Endothelial cell of umbilical vein (primary cell): ENCODE measurements at regions not wholly inside any gene's neighbourhood (a gene's known extent, or its start where the extent isn't known, plus 50 kb on each side); places are given as distances from the start of the nearest gene placed in this dataset.

ENCODE experiments used
- BruUV-seq: library from RNA; stranded (reverse); fragments of 400-500 nt; replicated peaks from 2 replicates; lab custom pipeline; 2021; lab: Mats Ljungman, UMichigan
- CTCF ChIA-PET: fragments of 300-600, 350-600 bp; sonication (Branson Sonifier 250); formaldehyde crosslinking; loops from one replicate; lab custom pipeline; 2021; ENCODE audit warnings: antibody characterized with exemption, inconsistent platforms; lab: Charles Lee
- POLR2A ChIA-PET: fragments of 300-600, 350-600 bp; sonication (Branson Sonifier 250); formaldehyde crosslinking; loops from one replicate; lab custom pipeline; 2021; ENCODE audit warnings: antibody characterized with exemption, inconsistent platforms; lab: Charles Lee
- DNase-seq: peaks from one replicate; pipeline ENCODE4 v3.0.0-alpha.2; 2011; ENCODE audit warnings: low read depth, low spot score
- FAIRE-seq: peaks from 2 replicates; lab custom pipeline; 2011; peaks lifted over from hg19 to GRCh38; lab: Jason Lieb, UNC
- H2AFZ ChIP-seq: 2 replicates; pipeline ENCODE4 v1.6.0; 2012; ENCODE audit warnings: low read depth, low read length, control low read depth, inconsistent platforms
- H3K27ac ChIP-seq: 2 replicates; pipeline ENCODE4 v1.5.1; 2011; ENCODE audit warnings: low read depth, mild to moderate bottlenecking, control low read depth, low read length, moderate library complexity; ENCODE audit not compliant: insufficient read depth
- H3K27me3 ChIP-seq, 2 experiments: 2 replicates each; pipeline versions ENCODE4 v1.6.0 to v1.6.1; 2011; ENCODE audit warnings: low read length in 2 of 2, mixed read lengths in 1 of 2; ENCODE audit not compliant: control insufficient read depth in 2 of 2, insufficient read depth in 2 of 2
- H3K36me3 ChIP-seq, 2 experiments: 2 replicates in 1 of 2; 3 replicates in 1 of 2; pipeline ENCODE4 v1.5.1; 2011; ENCODE audit warnings: low read length in 2 of 2, mild to moderate bottlenecking in 1 of 2, moderate library complexity in 1 of 2; ENCODE audit not compliant: control insufficient read depth in 2 of 2, insufficient read depth in 2 of 2; ENCODE audit errors: extremely low read depth in 1 of 2
- H3K4me1 ChIP-seq: 3 replicates; pipeline ENCODE4 v1.5.1; 2011; ENCODE audit warnings: mild to moderate bottlenecking, low read length; ENCODE audit not compliant: control insufficient read depth, insufficient read depth; ENCODE audit errors: extremely low read depth
- H3K4me2 ChIP-seq: 2 replicates; pipeline ENCODE4 v1.6.1; 2011; ENCODE audit warnings: low read length, control low read depth, mixed read lengths; ENCODE audit not compliant: insufficient read depth
- H3K4me3 ChIP-seq, 3 experiments: fragments of 200-600 bp in 1 of 3; sonication (generic), shearing (Covaris generic) in 1 of 3; replicated peaks in 1 of 3; 2 replicates each; pipeline ENCODE4 v1.5.1; 2011 to 2016; ENCODE audit warnings: control low read depth in 3 of 3, low read length in 3 of 3, mild to moderate bottlenecking in 2 of 3, inconsistent platforms in 1 of 3, low read depth in 1 of 3, moderate library complexity in 1 of 3; ENCODE audit not compliant: insufficient read depth in 1 of 3
- H3K79me2 ChIP-seq: 2 replicates; pipeline ENCODE4 v1.6.0; 2012; ENCODE audit warnings: low read length, inconsistent platforms; ENCODE audit not compliant: control insufficient read depth, insufficient read depth
- H3K9ac ChIP-seq: replicated peaks from 2 replicates; pipeline ENCODE3; 2011; ENCODE audit warnings: low read length, control low read depth; ENCODE audit not compliant: insufficient read depth; ENCODE audit errors: extremely low read depth
- H3K9me1 ChIP-seq: replicated peaks from 3 replicates; pipeline ENCODE4 v1.6.0; 2011; ENCODE audit warnings: mild to moderate bottlenecking, low read length; ENCODE audit not compliant: control insufficient read depth, insufficient read depth; ENCODE audit errors: extremely low read depth
- H3K9me3 ChIP-seq: replicated peaks from 2 replicates; pipeline ENCODE4 v1.5.1; 2012; ENCODE audit warnings: low read length, inconsistent platforms; ENCODE audit not compliant: control insufficient read depth, insufficient read depth
- H4K20me1 ChIP-seq: replicated peaks from 2 replicates; pipeline ENCODE3; 2011; ENCODE audit warnings: mild to moderate bottlenecking, low read length; ENCODE audit not compliant: control insufficient read depth, insufficient read depth; ENCODE audit errors: extremely low read depth
- CTCF ChIP-seq, 2 donors: IDR thresholded peaks; 1 replicate in 1 of 2; 2 replicates in 1 of 2; pipeline ENCODE4 v1.5.1; 2011; ENCODE audit warnings: low read length in 2 of 2, mild to moderate bottlenecking in 2 of 2, moderate library complexity in 2 of 2, control low read depth in 1 of 2, inconsistent platforms in 1 of 2, low read depth in 1 of 2; ENCODE audit not compliant: insufficient read depth in 1 of 2; ENCODE audit errors: extremely low read depth in 1 of 2
- EZH2 ChIP-seq: IDR thresholded peaks from 2 replicates; pipeline ENCODE4 v1.6.1; 2012; ENCODE audit warnings: borderline replicate concordance, low read depth, mild to moderate bottlenecking, moderate library complexity, low read length, inconsistent platforms; ENCODE audit not compliant: severe bottlenecking
- FOS ChIP-seq: IDR thresholded peaks from 2 replicates; pipeline ENCODE4 v1.6.1; 2011; ENCODE audit warnings: mild to moderate bottlenecking, low read length, moderate library complexity, borderline replicate concordance; ENCODE audit not compliant: insufficient read depth
- GATA2 ChIP-seq: IDR thresholded peaks from 2 replicates; pipeline ENCODE4 v1.7.0; 2011; ENCODE audit warnings: low read depth, mild to moderate bottlenecking, moderate library complexity, mixed read lengths, low read length; ENCODE audit not compliant: insufficient read length, insufficient read depth
- JUN ChIP-seq: IDR thresholded peaks from 2 replicates; pipeline ENCODE4 v1.6.1; 2011; ENCODE audit warnings: borderline replicate concordance, low read depth; ENCODE audit not compliant: insufficient read length, insufficient read depth
- MAX ChIP-seq: IDR thresholded peaks from 2 replicates; pipeline ENCODE4 v1.6.1; 2011; ENCODE audit not compliant: insufficient read depth, insufficient read length
- MYC ChIP-seq: IDR thresholded peaks from one replicate; pipeline ENCODE4 v1.6.1; 2011; ENCODE audit warnings: mild to moderate bottlenecking, low read depth, low read length
- POLR2A ChIP-seq: IDR thresholded peaks from 2 replicates; pipeline ENCODE4 v1.6.1; 2012; ENCODE audit warnings: low read depth, mild to moderate bottlenecking, control low read depth, low read length
- POLR2AphosphoS5 ChIP-seq: IDR thresholded peaks from 2 replicates; pipeline ENCODE4 v1.6.1; 2012; ENCODE audit warnings: low read depth, mild to moderate bottlenecking, control low read depth, low read length, moderate library complexity; ENCODE audit not compliant: insufficient read depth
- dilution Hi-C: fragments of 300-500 bp; cut with MboI; formaldehyde crosslinking; loops from one replicate; pipeline ENCODE4 v1.15.0; 2019; ENCODE audit warnings: low sequenced_read_pairs; ENCODE audit not compliant: extremely low pct_ligation_motif_present
- intact Hi-C: fragments of 100-400 bp; cut with micrococcal nuclease; formaldehyde crosslinking; loops from one replicate; pipeline ENCODE4 v1.10.0; 2022

GRCh38 chr1:234702342-234703000 is 92.5 kb upstream of the IRF2BP2 start:
- peak; percentile 92 for FAIRE-seq
- CTCF ChIA-PET = interaction anchor here (0.7 to 2.3 kb wide), 10 partner anchors 9 to 203 kb away, joined by 3 to 11 read pairs (median 3); no protein-coding TSS in a partner anchor

GRCh38 chr1:234701737-234702341 is 91.9 kb upstream of the IRF2BP2 start:
- POLR2A ChIA-PET = no interaction called here
- H3K9me1 ChIP-seq = no peaks in the 10 kb centered on the region
- CTCF ChIA-PET = interaction anchor here (1.0 to 2.3 kb wide), 5 partner anchors 8 to 202 kb away, joined by 3 to 11 read pairs (median 4); no protein-coding TSS in a partner anchor
- H3K79me2 ChIP-seq = no peaks in the 10 kb centered on the region
- no peaks in the 10 kb centered on the region for H3K27me3 ChIP-seq
- no peak for FAIRE-seq
- H2AFZ ChIP-seq = no peak overlapping the region
- no peak for DNase-seq
- H3K4me2 ChIP-seq = no peak overlapping the region
- peaks cover 9% of the 10 kb centered on the region for H3K4me1 ChIP-seq
- no TSS peak for BruUV-seq
- H3K9me3 ChIP-seq = no peaks in the 10 kb centered on the region
- H3K36me3 ChIP-seq = no peaks in the 10 kb centered on the region
- no peak overlapping the region for H3K4me3 ChIP-seq
- TF ChIP-seq MYC = no peak
- TF ChIP-seq MAX = no peak
- no peak for TF ChIP-seq EZH2
- no peak for TF ChIP-seq FOS
- TF ChIP-seq JUN = no peak
- no peak for TF ChIP-seq GATA2
- no peak for TF ChIP-seq POLR2AphosphoS5
- TF ChIP-seq POLR2A = no peak
- no peak for TF ChIP-seq CTCF (IDR thresholded peaks at IDR 0.05; ENCODE audit: extremely low read depth in 1 of 2, insufficient read depth in 1 of 2, low read depth in 1 of 2, low read length in 2 of 2)
- intact Hi-C loops = no loop called here
- no peaks in the 10 kb centered on the region for H4K20me1 ChIP-seq
- H3K27ac ChIP-seq = no peak overlapping the region
- no peak overlapping the region for H3K9ac ChIP-seq
- dilution Hi-C loops = no loop called here

More at GRCh38 chr1:234702342-234703000, 92.5 kb upstream of the IRF2BP2 start:
- no peaks in the 10 kb centered on the region for H3K79me2 ChIP-seq
- no peaks in the 10 kb centered on the region for H3K27me3 ChIP-seq
- no peaks in the 10 kb centered on the region for H3K9me1 ChIP-seq
- H3K4me3 ChIP-seq = no peak overlapping the region
- intact Hi-C loops = no loop called here
- H3K9me3 ChIP-seq = no peaks in the 10 kb centered on the region
- no peak for TF ChIP-seq MAX
- no peak for TF ChIP-seq EZH2
- TF ChIP-seq MYC = no peak
- TF ChIP-seq GATA2 = no peak
- TF ChIP-seq FOS = peak; percentile 27
- no peak overlapping the region for H3K9ac ChIP-seq
- H4K20me1 ChIP-seq = no peaks in the 10 kb centered on the region
- POLR2A ChIA-PET = no interaction called here
- BruUV-seq = no TSS peak
- H3K4me1 ChIP-seq = peaks cover 9% of the 10 kb centered on the region
- no peaks in the 10 kb centered on the region for H3K36me3 ChIP-seq
- DNase-seq = peak; percentile 56
- no peak overlapping the region for H3K4me2 ChIP-seq
- peak overlapping the region; percentile 17 for H2AFZ ChIP-seq
- H3K27ac ChIP-seq = no peak overlapping the region
- dilution Hi-C loops = no loop called here
